ENCODE measurements at regions not wholly inside any gene's neighbourhood (a gene's known extent, or its start where the extent isn't known, plus 50 kb on each side); places are given as distances from the start of the nearest gene placed in this dataset.

GRCh38 chr10:83489161-83489560 lies 650.1 kb upstream of the GHITM start:
- Histone ChIP-seq H3K4me1 (replicated peaks; ENCODE audit: insufficient read depth) (no peaks in the 10 kb centered on the region), H3K79me2 (ENCODE audit: low read depth) (no peaks in the 10 kb centered on the region), H3K4me2 (no peak overlapping the region), H3F3A (ENCODE audit: insufficient read depth, low read depth) (no peaks in the 10 kb centered on the region), H3K27ac (no peak overlapping the region), H4K20me1 (ENCODE audit: insufficient read depth) (no peaks in the 10 kb centered on the region), H3K36me3 (ENCODE audit: low read depth) (no peaks in the 10 kb centered on the region), H3K4me3 (no peak overlapping the region), H3K9me3 (ENCODE audit: insufficient read depth, low read depth) (no peaks in the 10 kb centered on the region), H3K27me3 (ENCODE audit: insufficient read depth, low read depth) (no peaks in the 10 kb centered on the region), H2AFZ (no peak overlapping the region), H3K9me2 (ENCODE audit: insufficient read depth) (no peaks in the 10 kb centered on the region)
- BruUV-seq (replicated peaks): no TSS peak
- no peak for DNase-seq
- intact Hi-C loops (cut with micrococcal nuclease; ENCODE audit: unreplicated experiment): no loop called here
- POLR2A ChIA-PET (ENCODE audit: unreplicated experiment): no interaction called here
- TF ChIP-seq CTCF (conservative IDR thresholded peaks at IDR 0.05) (no peak), EZH2 (IDR thresholded peaks at IDR 0.05; ENCODE audit: low read depth) (no peak)
- CTCF ChIA-PET: no interaction called here

GRCh38 chr10:83492004-83492403 lies 647.3 kb upstream of the GHITM start:
- Histone ChIP-seq H3K4me3 (no peak overlapping the region), H3K27ac (no peak overlapping the region), H3K9me3 (ENCODE audit: insufficient read depth, low read depth) (no peaks in the 10 kb centered on the region), H4K20me1 (ENCODE audit: insufficient read depth) (no peaks in the 10 kb centered on the region), H3K9me2 (ENCODE audit: insufficient read depth) (no peaks in the 10 kb centered on the region; the same call in 1 of the 2 replicates), H3K79me2 (ENCODE audit: low read depth) (no peaks in the 10 kb centered on the region), H3F3A (ENCODE audit: insufficient read depth, low read depth) (no peaks in the 10 kb centered on the region), H3K36me3 (ENCODE audit: low read depth) (no peaks in the 10 kb centered on the region), H3K4me2 (no peak overlapping the region), H3K27me3 (ENCODE audit: insufficient read depth, low read depth) (no peaks in the 10 kb centered on the region), H2AFZ (no peak overlapping the region), H3K4me1 (replicated peaks; ENCODE audit: insufficient read depth) (no peaks in the 10 kb centered on the region)
- ChIA-PET POLR2A (ENCODE audit: unreplicated experiment) (no interaction called here), CTCF (no interaction called here)
- TF ChIP-seq CTCF (conservative IDR thresholded peaks at IDR 0.05) (no peak), EZH2 (IDR thresholded peaks at IDR 0.05; ENCODE audit: low read depth) (no peak)
- no peak for DNase-seq
- intact Hi-C loops (cut with micrococcal nuclease; ENCODE audit: unreplicated experiment): no loop called here
- no TSS peak for BruUV-seq (replicated peaks)

- H2AFZ ChIP-seq: no peak overlapping the region
Observed at GRCh38 chr10:83512681-83513080, 626.6 kb upstream of the GHITM start.

More at GRCh38 chr10:83512681-83513080, 626.6 kb upstream of the GHITM start:
- no peak overlapping the region for H3K27ac ChIP-seq
- no peaks in the 10 kb centered on the region for H4K20me1 ChIP-seq (ENCODE audit: insufficient read depth)
- no peaks in the 10 kb centered on the region for H3K9me2 ChIP-seq (ENCODE audit: insufficient read depth)
- no peaks in the 10 kb centered on the region for H3K36me3 ChIP-seq (ENCODE audit: low read depth)
- H3F3A ChIP-seq (ENCODE audit: insufficient read depth, low read depth): no peaks in the 10 kb centered on the region; the same call in 1 of the 2 replicates
- no peak for DNase-seq
- H3K79me2 ChIP-seq (ENCODE audit: low read depth): no peaks in the 10 kb centered on the region
- POLR2A ChIA-PET (ENCODE audit: unreplicated experiment): no interaction called here
- H3K9me3 ChIP-seq (ENCODE audit: insufficient read depth, low read depth): no peaks in the 10 kb centered on the region
- no peak overlapping the region for H3K4me3 ChIP-seq
- no peaks in the 10 kb centered on the region for H3K4me1 ChIP-seq (replicated peaks; ENCODE audit: insufficient read depth)
- BruUV-seq (replicated peaks): no TSS peak
- TF ChIP-seq EZH2 (IDR thresholded peaks at IDR 0.05; ENCODE audit: low read depth) (no peak), CTCF (conservative IDR thresholded peaks at IDR 0.05) (no peak)
- no peak overlapping the region for H3K4me2 ChIP-seq
- intact Hi-C loops (cut with micrococcal nuclease; ENCODE audit: unreplicated experiment): no loop called here
- H3K27me3 ChIP-seq (ENCODE audit: insufficient read depth, low read depth): no peaks in the 10 kb centered on the region
- CTCF ChIA-PET: no interaction called here
